HUDEP-2 (cell line): ENCODE measurements at regions not wholly inside any gene's neighbourhood (a gene's known extent, or its start where the extent isn't known, plus 50 kb on each side); places are given as distances from the start of the nearest gene placed in this dataset.
"Not testable (repeated sequence)": the region's sequence is repeated elsewhere in the genome, so short reads cannot be mapped to it uniquely, and the experiment has no call there.

ENCODE experiments used
- DNase-seq, 76 experiments: peaks; one replicate each; lab custom pipeline; 2025; ENCODE audit not compliant: unreplicated experiment in 76 of 76; lab: John Stamatoyannopoulos, UW

GRCh38 chr2:44051593-44052347 is 56.0 kb upstream of the LRPPRC start:
- no peak for DNase-seq

- DNase-seq, result no peak
These were observed 56.8 kb upstream of the LRPPRC start for GRCh38 chr2:44052584-44052983.

- no peak for DNase-seq
These were observed 57.3 kb upstream of the LRPPRC start for GRCh38 chr2:44053052-44053451.

GRCh38 chr2:44053456-44053855 is 57.7 kb upstream of the LRPPRC start:
- DNase-seq, result no peak

GRCh38 chr2:44055229-44055628 is 59.4 kb upstream of the LRPPRC start:
- no peak for DNase-seq

- no peak for DNase-seq
These were observed 59.9 kb upstream of the LRPPRC start for GRCh38 chr2:44055664-44056063.

GRCh38 chr2:44056947-44057346 is 61.2 kb upstream of the LRPPRC start:
- DNase-seq, result no peak

GRCh38 chr2:44060286-44060685 is 64.5 kb upstream of the LRPPRC start:
- not testable (repeated sequence) for DNase-seq

GRCh38 chr2:44060990-44061389 is 65.2 kb upstream of the LRPPRC start:
- DNase-seq, result no peak

GRCh38 chr2:44061469-44061868 is 65.7 kb upstream of the LRPPRC start:
- DNase-seq, result no peak

GRCh38 chr2:44061876-44062275 is 66.1 kb upstream of the LRPPRC start:
- DNase-seq, result no peak

GRCh38 chr2:44063033-44063432 is 67.2 kb upstream of the LRPPRC start:
- no peak for DNase-seq

- DNase-seq, result not testable (repeated sequence)
These were observed 68.5 kb upstream of the LRPPRC start for GRCh38 chr2:44064281-44064680.

- not testable (repeated sequence) for DNase-seq
These were observed 71.4 kb upstream of the LRPPRC start for GRCh38 chr2:44067012-44067790.

- DNase-seq, result not testable (repeated sequence)
These were observed 72.0 kb upstream of the LRPPRC start for GRCh38 chr2:44067791-44068181.

GRCh38 chr2:44071454-44072046 is 75.8 kb upstream of the LRPPRC start:
- DNase-seq, result no peak

- DNase-seq, result not testable (repeated sequence)
These were observed 77.9 kb upstream of the LRPPRC start for GRCh38 chr2:44073667-44074066.

- DNase-seq, result not testable (repeated sequence)
These were observed 79.0 kb upstream of the LRPPRC start for GRCh38 chr2:44074795-44075194.

GRCh38 chr2:44075541-44075940 is 79.8 kb upstream of the LRPPRC start:
- DNase-seq, result no peak

- DNase-seq, result no peak
These were observed 82.2 kb upstream of the LRPPRC start for GRCh38 chr2:44077942-44078511.

GRCh38 chr2:44079686-44080085 is 83.9 kb upstream of the LRPPRC start:
- no peak for DNase-seq
